H1 (cell line): ENCODE measurements at regions not wholly inside any gene's neighbourhood (a gene's known extent, or its start where the extent isn't known, plus 50 kb on each side); places are given as distances from the start of the nearest gene placed in this dataset.

Experiments used
- ASH2L ChIP-seq: fragments of 200-600, 300-600 bp; sonication (generic); IDR thresholded peaks from one replicate; pipeline ENCODE4 v1.7.1; 2017; ENCODE audit warnings: low read length
- BRCA1 ChIP-seq: IDR thresholded peaks from 2 replicates; pipeline ENCODE4 v1.6.1; 2012; ENCODE audit warnings: low read depth, low read length, improper control_type of control experiment
- CBX8 ChIP-seq: fragments of 300-800, 300-1000 bp; sonication (generic); IDR thresholded peaks from 2 replicates; pipeline ENCODE4 v1.7.1; 2016; ENCODE audit warnings: low read depth, low read length, borderline replicate concordance
- CEBPB ChIP-seq: IDR thresholded peaks from 2 replicates; pipeline ENCODE4 v1.6.1; 2012; ENCODE audit warnings: low read depth, low read length
- MAFK ChIP-seq: IDR thresholded peaks from 2 replicates; pipeline ENCODE4 v1.6.1; 2012; ENCODE audit warnings: low read depth, mild to moderate bottlenecking, improper control_type of control experiment, low read length
- RXRA ChIP-seq: IDR thresholded peaks from 2 replicates; pipeline ENCODE4 v1.6.1; 2011; ENCODE audit warnings: low read depth, mild to moderate bottlenecking, low read length, moderate library complexity; ENCODE audit not compliant: insufficient read depth
- TEAD4 ChIP-seq: IDR thresholded peaks from 2 replicates; pipeline ENCODE4 v1.6.1; 2012; ENCODE audit warnings: low read depth, low read length, inconsistent platforms, mixed read lengths

- TF ChIP-seq BRCA1 = no peak
- TF ChIP-seq ASH2L = no peak
- no peak for TF ChIP-seq TEAD4
- TF ChIP-seq CBX8 = no peak
- no peak for TF ChIP-seq RXRA
- TF ChIP-seq MAFK = no peak
- no peak for TF ChIP-seq CEBPB
- TF ChIP-seq, all 59 proteins: peak for 0
These were observed 608.4 kb downstream of the HDGFL1 start (continued) for GRCh38 chr6:23177806-23178205.
